NB4 (cell line): ENCODE measurements at regions not wholly inside any gene's neighbourhood (a gene's known extent, or its start where the extent isn't known, plus 50 kb on each side); places are given as distances from the start of the nearest gene placed in this dataset.

Source experiments
- DNase-seq: peaks from one replicate; pipeline ENCODE4 v3.0.0; 2010; ENCODE audit warnings: low read depth
- H3K4me3 ChIP-seq: one replicate; pipeline ENCODE4 v1.5.1; 2011; ENCODE audit warnings: mild to moderate bottlenecking, low read depth, low read length, moderate library complexity
- MYC ChIP-seq: IDR thresholded peaks from 2 replicates; pipeline ENCODE4 v1.6.1; 2011; ENCODE audit warnings: low read depth, low read length
- POLR2A ChIP-seq: IDR thresholded peaks from 2 replicates; pipeline ENCODE4 v1.6.1; 2011; ENCODE audit warnings: mild to moderate bottlenecking; ENCODE audit not compliant: insufficient read length; ENCODE audit errors: extremely low read depth
- TF ChIP-seq, protein P1 (sequence below): IDR thresholded peaks from one replicate; pipeline ENCODE4 v1.5.1; 2012; ENCODE audit warnings: low read depth, low read length
- TF ChIP-seq, protein P2 (sequence below): IDR thresholded peaks from 2 replicates; pipeline ENCODE4 v1.6.1; 2011; ENCODE audit warnings: low read depth, low read length

DNA sequence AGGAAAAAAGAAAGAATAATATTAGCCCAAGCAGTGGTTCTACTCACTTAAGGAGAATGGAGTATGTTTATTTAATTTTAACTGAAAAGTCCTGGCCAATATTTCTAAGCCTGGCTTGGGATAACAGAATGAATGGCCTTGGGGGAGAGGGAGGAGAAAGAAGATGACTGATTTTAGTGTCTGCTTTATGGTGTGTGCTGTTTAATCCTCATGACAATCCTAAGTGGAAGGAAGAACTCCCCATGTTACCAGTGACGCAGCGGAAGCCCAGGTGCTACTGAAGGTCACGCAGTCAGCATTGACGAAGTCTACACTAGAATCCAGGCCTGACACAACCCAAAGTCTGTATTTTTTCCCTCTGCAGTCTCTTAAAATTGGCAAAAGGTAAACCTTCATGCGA, 50.5 kb downstream of the PALM2AKAP2 start:
- no peak for DNase-seq
- TF ChIP-seq MYC (no peak), POLR2A (no peak)
- TF ChIP-seq, protein P1, sequence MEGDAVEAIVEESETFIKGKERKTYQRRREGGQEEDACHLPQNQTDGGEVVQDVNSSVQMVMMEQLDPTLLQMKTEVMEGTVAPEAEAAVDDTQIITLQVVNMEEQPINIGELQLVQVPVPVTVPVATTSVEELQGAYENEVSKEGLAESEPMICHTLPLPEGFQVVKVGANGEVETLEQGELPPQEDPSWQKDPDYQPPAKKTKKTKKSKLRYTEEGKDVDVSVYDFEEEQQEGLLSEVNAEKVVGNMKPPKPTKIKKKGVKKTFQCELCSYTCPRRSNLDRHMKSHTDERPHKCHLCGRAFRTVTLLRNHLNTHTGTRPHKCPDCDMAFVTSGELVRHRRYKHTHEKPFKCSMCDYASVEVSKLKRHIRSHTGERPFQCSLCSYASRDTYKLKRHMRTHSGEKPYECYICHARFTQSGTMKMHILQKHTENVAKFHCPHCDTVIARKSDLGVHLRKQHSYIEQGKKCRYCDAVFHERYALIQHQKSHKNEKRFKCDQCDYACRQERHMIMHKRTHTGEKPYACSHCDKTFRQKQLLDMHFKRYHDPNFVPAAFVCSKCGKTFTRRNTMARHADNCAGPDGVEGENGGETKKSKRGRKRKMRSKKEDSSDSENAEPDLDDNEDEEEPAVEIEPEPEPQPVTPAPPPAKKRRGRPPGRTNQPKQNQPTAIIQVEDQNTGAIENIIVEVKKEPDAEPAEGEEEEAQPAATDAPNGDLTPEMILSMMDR: no peak
- TF ChIP-seq, protein P2, sequence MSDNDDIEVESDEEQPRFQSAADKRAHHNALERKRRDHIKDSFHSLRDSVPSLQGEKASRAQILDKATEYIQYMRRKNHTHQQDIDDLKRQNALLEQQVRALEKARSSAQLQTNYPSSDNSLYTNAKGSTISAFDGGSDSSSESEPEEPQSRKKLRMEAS: no peak
- H3K4me3 ChIP-seq: no peak overlapping the region

DNA sequence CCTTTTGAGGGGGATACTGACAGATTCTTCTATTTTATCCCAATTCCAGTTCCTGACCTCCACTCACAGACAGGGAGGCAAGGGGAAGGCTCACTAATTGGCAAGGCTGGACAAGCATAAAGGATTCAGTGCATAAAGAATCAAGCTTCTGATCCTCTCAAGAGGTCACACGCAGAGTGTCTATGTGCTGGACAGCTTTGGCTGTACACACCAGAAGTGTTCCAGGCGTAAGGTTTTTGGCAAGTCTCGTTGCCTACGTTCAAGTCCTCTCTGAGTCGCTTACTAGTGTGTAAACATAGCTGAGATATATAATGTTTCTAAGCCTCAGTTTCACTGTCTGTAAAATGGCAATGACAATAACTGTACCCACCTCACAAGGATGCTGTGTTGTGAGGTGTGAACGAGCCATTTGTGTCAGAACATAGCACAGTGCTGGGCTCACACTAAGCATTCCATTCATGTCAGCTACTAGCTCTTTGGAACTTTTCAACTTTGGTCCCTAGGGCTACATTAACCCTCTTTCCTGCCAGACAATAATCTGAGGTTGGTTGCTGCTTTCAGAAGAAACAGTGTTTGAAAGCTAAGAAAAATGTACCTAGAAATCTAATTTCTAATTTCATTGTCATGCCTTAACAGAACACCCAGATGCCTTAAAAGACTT, 52.1 kb downstream of the PALM2AKAP2 start:
- no peak overlapping the region for H3K4me3 ChIP-seq
- TF ChIP-seq, protein P2: no peak
- TF ChIP-seq MYC (no peak), POLR2A (no peak)
- TF ChIP-seq, protein P1: no peak
- DNase-seq: no peak

DNA sequence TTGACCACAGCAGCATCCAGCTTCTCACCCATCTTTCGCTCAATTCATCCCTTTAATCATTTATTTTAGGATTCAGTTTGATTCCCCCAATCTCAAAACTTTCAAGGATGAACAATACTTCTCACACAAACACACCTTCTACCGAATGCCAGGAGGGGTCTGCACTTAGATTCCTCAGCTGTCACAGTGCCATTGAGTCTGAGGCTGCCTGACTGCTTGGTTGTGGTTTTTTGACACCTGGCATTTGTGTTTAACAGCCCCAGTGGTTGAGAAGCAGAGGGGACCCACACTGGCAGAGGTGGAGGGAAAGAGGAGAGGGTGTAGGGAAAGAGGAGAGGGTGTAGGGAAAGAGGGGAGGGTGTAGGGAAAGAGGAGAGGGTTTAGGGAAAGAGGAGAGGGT, 54.9 kb downstream of the PALM2AKAP2 start:
- DNase-seq: no peak
- H3K4me3 ChIP-seq: no peak overlapping the region
- TF ChIP-seq MYC (no peak), POLR2A (no peak)
- TF ChIP-seq, protein P1: no peak
- TF ChIP-seq, protein P2: no peak

DNA sequence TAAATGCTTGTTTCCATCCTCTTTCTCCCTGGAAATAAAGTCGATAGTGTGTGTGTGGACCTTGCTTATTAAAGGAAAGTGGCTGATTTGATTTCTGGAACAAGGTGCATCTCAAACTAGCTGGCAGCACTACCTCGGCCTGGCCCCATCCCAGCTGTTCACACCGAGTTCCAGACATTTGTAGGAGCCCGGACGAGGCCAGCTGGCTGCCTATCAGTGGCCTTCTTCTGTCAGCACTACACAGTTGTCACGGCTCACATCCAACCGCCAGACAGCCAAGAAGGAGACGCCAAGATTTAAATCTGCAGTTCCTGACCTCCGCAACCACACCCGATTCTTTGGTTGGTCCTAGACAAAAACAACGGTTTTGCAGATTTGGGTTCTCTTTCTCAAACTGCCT, 63.6 kb downstream of the PALM2AKAP2 start:
- DNase-seq: no peak
- no peak overlapping the region for H3K4me3 ChIP-seq
- TF ChIP-seq MYC (no peak), POLR2A (no peak)
- TF ChIP-seq, protein P2: no peak
- TF ChIP-seq, protein P1: no peak

DNA sequence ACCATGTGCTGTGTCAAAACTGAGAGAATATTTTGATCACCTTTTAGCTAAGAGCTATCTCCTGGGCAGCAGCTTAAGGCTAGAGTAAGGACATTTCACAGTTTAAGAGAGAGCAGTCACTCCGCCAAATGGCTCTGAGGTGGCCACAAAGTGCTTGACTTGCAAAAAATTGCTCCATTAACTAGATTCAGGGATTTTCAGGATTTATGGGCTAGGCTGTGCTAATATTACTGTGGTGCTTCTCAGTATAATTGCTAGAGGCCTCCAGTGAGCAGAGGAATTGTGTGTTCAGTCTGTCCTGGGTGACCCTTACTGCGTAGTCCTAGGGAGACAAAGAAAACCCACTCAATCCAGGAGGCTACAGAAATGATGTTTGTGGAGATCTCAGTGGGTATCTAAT, 65.2 kb downstream of the PALM2AKAP2 start:
- no peak for DNase-seq
- H3K4me3 ChIP-seq: no peak overlapping the region
- TF ChIP-seq, protein P1: no peak
- TF ChIP-seq, protein P2: no peak
- no peak for TF ChIP-seq POLR2A
- TF ChIP-seq MYC: no peak
